Stimulated activated naive CD4-positive, alpha-beta T cell (primary cell): ENCODE measurements at regions not wholly inside any gene's neighbourhood (a gene's known extent, or its start where the extent isn't known, plus 50 kb on each side); places are given as distances from the start of the nearest gene placed in this dataset.

Experiments used
- DNase-seq, 6 experiments: peaks; one replicate each; lab custom pipeline; 2025; lab: John Stamatoyannopoulos, UW

DNA sequence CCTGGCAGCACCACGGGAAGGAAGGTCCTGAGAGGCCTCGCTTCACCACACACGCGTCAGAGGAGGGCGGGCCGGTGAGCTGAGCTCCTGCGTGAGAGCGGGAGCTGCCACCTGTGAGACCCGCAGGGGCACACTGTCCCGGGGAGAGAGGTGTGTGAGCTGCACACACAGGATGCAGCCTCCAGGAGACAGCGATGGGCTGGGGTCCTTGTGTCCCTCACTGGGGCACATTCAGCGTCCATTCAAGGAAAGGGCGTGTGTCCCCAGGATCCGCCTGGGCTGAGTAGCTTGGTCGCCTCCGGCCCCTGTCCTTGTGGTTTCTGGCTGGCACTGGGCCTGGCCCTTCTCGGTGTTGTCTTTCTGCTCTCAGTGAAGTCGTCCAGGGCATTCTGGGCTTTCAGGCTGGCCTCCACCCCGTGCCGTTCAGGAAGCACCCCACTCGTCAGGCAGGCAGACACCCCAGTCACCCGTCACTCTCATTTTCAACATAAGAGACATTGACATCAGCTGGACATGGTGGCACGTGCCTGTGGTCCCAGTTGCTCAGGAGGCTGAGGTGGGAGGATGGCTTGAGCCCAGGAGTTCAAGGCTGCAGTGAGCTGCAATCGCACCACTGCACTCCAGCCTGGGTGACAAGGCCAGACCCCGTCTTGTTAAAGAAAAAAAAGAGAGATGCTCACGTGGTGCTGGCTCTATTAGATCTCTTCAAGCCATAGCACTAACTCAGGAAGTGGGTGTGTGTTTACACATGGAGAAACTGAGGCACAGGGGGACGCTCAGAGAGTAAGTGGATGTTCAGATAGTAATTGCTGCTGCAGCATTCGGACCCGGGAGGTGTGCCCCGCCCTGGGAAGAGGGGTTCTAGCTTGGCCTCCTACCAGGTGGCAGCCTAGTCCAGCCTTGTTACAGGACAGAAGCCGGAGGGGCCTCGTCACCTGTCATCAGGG lies 1081.6 kb downstream of the BRD1 start:
- no peak for DNase-seq

DNA sequence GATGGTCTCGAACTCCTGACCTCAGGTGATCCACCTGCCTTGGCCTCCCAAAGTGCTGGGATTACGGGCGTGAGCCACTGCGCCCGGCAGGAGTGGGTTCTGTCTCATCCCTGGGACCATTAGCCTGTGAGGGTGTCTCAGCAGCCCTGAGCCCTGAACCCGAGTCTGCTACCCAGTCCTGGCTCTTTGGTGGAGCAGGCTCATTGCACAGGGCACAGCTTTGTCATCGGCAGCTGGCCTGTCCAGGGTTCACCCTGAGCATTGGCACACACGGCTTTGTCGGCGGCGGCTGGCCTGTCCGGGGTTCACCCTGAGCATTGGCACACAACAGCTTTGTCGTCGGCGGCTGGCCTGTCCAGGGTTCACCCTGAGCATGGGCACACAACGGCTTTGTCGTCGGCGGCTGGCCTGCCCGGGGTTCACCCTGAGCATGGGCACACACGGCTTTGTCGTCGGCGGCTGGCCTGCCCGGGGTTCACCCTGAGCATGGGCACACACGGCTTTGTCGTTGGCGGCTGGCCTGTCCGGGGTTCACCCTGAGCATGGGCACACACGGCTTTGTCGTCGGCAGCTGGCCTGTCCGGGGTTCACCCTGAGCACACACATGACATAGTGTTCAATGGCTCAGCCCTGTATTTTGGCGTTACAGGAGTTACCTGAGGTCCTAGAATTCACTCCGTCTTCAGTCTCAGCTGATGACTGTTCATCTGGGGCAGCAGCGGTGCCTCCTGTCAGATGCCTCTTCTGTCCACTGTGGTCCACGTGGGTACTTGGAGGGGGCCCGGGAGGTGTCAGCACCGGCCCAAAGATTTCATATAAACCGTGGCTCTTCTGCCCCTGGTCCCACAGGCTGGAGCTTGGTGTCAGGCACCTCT lies 1082.5 kb downstream of the BRD1 start:
- no peak for DNase-seq

- DNase-seq = no peak
Measured at GRCh38 chr22:48744283-48744641, 1083.4 kb downstream of the BRD1 start.

- no peak for DNase-seq
Measured at GRCh38 chr22:48743601-48744282, 1083.9 kb downstream of the BRD1 start.

- DNase-seq = no peak
Measured at GRCh38 chr22:48742556-48743343, 1084.9 kb downstream of the BRD1 start.

DNA sequence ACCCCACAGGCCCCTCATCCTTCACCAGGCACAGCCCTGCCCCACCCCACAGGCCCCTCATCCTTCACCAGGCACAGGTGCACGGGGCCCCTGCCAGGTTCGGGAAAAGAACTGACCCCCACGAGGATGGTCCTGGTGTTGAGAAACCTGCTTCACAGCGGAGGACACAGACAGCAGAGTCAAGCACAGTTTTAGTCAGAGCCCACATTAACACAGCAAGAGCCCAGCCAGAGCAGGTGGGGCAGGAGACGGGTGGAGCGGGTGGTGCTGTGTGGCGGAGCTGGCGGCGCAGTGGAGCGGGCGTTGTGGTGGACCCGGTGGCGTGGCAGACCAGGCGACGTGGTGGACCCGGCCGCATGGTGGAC lies 1085.5 kb downstream of the BRD1 start:
- no peak for DNase-seq

DNA sequence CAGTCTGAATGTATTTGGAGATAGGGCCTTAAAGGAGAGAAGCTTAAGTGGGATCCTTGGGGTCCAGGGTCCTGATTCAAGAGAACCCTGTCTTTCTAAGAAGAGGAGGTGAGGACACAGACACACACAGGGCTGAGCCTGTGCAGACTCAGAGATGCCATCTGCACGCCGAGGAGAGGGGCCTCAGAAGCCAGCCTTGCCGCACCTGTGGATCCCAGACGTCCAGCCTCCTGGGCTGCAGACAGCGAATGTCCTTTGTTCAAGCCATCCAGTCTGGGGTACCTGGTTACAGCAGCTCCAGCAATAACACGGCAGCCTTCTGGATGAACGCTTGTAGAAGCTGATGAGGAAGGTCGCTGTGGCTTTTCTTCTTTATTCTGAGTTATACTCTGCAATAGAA lies 1086.1 kb downstream of the BRD1 start:
- DNase-seq = no peak

- no peak for DNase-seq
Measured at GRCh38 chr22:48740731-48741405, 1086.8 kb downstream of the BRD1 start.

GRCh38 chr22:48740086-48740730 lies 1087.5 kb downstream of the BRD1 start:
- DNase-seq = no peak

DNA sequence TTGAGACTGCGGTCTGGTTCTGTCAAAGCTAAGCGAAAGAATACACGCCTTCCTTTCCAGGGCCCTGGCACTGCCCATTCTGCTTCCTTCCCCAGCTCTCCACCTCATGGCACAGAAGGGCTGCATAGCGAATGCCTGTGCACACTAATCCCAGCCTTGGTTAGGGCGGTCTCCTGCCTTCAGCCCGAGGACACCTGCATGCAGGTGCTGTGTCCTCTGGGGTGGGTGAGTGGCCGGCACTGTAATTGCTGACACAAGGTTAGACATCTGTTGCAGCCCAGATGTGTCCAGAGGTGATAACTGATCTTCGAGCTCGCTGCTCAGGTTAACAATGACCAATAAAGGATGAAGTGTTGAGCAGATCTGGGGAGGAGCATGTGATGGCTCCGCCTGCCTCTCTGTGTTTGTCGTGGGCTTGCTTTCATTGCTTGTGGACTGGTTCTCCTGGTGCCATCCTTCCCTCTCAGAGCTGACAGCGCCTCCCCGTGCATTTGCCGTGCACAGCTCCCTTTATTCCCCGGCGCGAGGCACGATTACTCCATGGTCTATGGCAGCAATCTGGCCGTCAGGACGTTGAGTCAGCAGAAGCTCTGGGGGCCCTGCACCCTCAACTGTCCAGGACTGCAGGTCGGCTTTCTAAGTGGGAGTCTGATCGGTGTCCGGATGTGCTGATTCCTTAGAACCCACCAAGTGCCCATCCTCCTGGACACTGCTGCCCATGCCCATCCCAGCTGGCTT lies 1088.2 kb downstream of the BRD1 start:
- DNase-seq = no peak

- DNase-seq = no peak
Measured at GRCh38 chr22:48738204-48738980, 1089.3 kb downstream of the BRD1 start.

DNA sequence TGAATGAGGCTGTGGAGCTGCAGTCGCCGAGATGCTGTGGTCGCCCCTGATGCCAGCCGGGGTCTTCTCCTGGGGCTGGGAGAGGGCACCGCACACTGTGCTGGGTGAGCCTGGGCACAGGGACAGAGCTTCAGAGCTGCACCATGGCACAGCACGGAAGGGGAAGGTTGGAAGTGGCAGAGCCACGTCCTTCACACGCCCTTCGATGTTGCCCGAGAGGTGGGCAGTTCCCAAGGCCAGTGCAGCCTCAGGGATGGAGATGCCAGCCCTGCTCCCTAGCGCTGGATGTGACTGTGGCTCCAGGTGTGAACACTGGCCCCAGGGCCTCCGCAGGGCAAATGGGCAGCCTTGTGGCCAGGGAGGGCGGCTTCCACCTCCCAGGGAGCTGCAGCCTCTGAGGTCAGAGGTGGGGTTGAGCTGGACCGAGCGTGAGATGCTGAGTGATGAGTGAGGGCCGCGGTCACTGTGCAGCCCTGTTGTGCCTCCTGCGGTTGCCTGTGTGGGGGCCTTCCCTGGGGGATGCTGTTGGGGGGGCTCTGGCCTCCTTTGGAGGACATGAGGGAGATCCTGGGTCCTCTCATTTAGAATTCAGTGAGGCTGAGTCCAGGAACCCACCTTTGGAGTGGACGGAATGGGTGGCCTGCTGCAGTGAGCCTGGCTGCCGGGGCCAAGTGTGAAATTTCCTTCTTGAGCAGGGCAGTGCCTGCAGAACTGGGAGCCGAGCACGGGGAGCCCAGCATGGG lies 1090.0 kb downstream of the BRD1 start:
- no peak for DNase-seq

GRCh38 chr22:48736593-48737460 lies 1090.8 kb downstream of the BRD1 start:
- DNase-seq = no peak

GRCh38 chr22:48734961-48735360 lies 1092.7 kb downstream of the BRD1 start:
- DNase-seq = no peak

- DNase-seq = no peak
Measured at GRCh38 chr22:48734359-48734758, 1093.3 kb downstream of the BRD1 start.

DNA sequence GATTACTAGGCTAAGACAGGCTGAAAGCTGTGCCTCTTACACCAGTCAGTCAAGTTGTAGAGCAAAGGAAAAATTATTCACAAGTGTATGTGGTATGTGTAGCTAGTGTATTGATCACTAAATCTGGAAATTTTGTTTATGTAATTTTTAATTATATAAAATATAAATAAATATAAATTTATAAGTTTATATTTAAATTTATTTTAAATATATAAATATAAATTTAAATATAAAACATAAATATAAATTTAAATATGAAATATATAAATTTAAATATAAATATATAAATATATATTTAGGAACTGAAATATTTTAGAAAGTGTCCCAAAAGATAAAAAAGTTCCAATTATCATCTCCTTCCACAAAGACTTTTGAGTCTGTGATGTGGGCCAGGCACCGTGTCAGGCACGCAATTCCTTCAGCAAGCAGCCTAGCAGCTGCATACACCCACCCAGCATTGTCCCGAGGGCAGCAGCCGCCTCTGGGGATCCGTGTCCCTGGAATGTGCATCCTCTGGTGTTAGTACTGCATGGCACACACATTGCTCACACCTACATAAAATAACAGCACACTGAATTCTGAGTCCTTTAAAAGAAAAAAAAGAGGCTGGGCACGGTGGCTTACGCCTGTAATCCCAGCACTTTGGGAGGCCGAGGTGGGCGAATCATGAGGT lies 1098.0 kb downstream of the BRD1 start:
- DNase-seq = no peak
